CD4-positive, alpha-beta T cell treated with Interleukin-15 for 1 hour (primary cell): ENCODE measurements at regions not wholly inside any gene's neighbourhood (a gene's known extent, or its start where the extent isn't known, plus 50 kb on each side); places are given as distances from the start of the nearest gene placed in this dataset.
"Not testable (repeated sequence)": the region's sequence is repeated elsewhere in the genome, so short reads cannot be mapped to it uniquely, and the experiment has no call there.

ENCODE experiments used
- DNase-seq: peaks from one replicate; pipeline ENCODE4 v3.0.0-alpha.2; 2020

DNA sequence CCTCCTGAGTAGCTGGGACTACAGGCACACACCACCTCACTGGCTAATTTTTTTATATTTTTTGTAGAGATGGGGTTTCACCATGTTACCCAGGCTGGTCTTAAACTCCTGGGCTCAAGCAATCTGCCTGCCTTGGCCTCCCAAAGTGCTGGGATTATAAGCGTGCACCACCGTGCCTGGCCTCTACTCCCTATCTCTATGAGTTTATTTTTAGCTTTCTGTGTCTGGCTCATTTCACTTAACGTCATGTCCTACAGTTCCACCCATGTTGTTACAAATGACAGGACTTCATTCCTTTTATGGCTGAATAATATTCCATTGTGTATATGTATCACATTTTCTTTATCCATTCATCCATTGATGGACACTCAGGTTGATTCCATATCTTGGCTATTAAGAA, 164.2 kb upstream of the ZNF648 start:
- DNase-seq: not testable (repeated sequence)

- not testable (repeated sequence) for DNase-seq
Measured at GRCh38 chr1:182221990-182222389, 160.5 kb upstream of the ZNF648 start.

GRCh38 chr1:182221367-182221766, 159.9 kb upstream of the ZNF648 start:
- not testable (repeated sequence) for DNase-seq

GRCh38 chr1:182217967-182218366, 156.5 kb upstream of the ZNF648 start:
- DNase-seq: no peak

GRCh38 chr1:182217071-182217470, 155.6 kb upstream of the ZNF648 start:
- no peak for DNase-seq

- no peak for DNase-seq
Measured at GRCh38 chr1:182215764-182216163, 154.3 kb upstream of the ZNF648 start.

- DNase-seq: no peak
Measured at GRCh38 chr1:182213163-182213562, 151.7 kb upstream of the ZNF648 start.

- DNase-seq: no peak
Measured at GRCh38 chr1:182211386-182211785, 149.9 kb upstream of the ZNF648 start.

DNA sequence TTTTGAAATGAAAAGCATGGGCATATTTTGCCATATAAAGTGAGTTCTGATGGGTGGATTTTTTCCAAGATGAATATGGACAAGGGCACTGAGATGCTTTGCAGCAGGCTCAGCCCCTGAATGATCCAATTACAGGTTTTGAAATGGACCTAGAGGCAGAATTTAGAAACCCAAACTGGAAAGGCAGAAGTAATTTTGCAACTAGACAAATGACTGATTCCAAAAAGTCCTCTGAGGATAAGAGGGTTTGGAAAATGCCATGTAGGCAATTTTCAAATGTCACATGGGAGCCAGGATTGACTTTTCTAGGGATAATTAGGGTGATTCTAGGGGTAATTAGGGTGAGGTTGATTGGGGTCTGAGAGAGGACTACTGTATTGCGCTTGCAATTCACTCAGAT, 148.9 kb upstream of the ZNF648 start:
- DNase-seq: no peak

- no peak for DNase-seq
Measured at GRCh38 chr1:182207300-182207699, 145.8 kb upstream of the ZNF648 start.

- no peak for DNase-seq
Measured at GRCh38 chr1:182206626-182207239, 145.2 kb upstream of the ZNF648 start.

DNA sequence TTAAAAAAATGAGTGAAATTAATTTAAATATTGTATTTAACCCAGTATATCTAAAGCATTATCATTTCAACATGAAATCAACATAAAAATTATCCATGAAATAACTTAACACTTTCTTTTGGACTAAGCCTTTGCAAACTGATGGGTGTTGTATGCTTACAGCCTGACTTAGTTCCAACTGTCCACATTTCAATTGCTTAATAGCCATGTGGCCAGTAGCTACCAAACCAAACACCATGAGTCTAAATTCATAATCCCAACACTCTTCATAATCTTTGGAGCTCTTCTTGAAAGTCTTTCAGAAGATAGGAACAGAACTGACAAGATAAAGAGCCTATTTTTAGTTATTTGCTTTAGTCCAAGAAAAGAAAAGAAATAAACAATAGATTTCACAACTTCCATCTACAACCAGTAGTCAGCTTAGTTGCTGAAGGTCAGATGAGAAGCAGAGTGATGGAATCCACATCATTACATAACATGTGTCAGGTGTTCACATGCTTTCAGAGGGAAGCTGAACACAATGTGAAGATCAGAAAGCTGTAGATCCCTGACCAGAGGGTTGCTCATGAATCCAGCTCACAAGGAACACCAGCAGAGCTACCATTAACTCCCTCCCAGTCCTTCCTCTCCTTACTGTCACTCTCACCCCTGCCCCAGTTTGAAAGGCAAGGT, 144.0 kb upstream of the ZNF648 start:
- DNase-seq: no peak

GRCh38 chr1:182203191-182203875, 141.8 kb upstream of the ZNF648 start:
- no peak for DNase-seq

DNA sequence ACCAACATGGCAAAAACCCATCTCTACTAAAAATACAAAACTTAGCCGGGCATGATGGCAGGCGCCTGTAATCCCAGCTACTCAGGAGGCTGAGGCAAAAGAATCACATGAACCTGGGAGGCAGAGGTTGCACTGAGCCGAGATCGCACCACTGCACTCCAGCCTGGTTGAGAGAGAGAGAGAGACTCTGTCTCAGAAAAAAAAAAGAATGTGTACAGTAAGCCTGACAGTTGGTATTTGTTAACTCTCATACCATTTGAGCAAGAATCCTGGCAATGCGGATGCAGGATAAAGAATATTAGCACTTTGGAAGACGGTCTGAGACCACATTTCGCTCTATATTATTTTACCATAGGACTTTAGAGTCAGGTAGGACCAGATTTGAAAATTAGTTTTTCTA, 140.0 kb upstream of the ZNF648 start:
- not testable (repeated sequence) for DNase-seq

DNA sequence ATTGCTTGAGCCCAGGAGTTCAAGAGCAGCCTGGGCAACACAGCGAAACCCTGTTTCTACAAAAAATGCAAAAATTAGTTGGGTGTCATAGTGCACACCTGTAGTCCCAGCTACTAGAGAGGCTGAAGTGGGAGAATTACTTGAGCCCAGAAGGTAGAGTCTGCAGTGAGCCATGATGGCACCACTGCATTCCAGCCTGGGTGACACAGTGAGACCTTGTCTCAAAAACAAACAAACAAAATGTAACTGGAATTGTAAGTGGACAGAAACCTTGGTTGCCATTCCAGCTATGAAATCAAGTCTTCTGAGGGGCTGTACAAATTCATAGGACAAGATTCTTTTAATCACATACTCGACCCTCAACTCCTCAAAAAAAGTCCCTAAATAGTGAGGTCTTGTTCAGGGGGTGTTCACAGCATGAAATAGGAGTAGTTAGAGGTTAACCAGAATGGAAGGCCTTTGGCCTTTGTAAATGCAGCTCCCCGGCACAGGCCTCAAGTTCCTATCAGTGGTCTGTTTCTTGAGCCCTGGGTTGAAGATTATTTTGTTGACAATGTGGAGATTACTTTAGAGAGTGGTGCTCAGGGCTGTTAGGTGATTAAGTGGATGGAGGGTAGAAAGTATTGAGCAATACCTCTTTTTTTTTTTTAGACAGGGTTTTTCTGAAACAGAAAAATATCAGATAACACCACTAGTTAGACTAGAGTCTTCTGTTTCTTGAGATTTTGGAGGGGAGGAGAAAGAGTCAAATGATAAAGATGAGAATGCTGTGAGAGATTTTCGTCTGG, 138.7 kb upstream of the ZNF648 start:
- DNase-seq: no peak

DNA sequence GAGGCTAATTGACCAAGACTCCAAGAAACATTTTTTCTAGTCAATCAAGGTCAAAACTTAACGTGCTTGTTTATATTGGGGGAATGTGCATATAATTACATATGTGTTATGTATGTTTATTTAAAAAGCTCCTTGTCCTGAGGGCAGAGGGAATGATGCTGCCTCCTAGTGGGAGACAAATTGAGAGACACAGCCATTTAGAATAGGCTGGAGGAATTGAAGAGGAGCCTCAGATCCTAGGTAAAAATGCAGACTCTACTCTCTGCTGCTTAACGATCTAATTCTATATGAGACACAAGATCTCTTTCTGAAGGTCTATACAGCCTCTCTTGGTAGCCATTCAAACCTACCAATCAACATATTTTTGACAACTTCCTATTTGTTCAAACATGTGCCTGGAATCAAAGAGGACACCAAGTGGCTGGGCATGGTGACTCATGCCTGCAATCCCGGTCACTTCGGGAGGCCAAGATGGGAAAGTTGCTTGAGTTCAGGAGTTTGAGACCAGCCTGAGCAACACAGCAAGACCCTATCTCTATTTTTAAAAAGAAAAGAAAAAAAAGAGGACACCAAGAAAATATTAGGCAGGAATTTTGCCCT, 136.6 kb upstream of the ZNF648 start:
- no peak for DNase-seq

DNA sequence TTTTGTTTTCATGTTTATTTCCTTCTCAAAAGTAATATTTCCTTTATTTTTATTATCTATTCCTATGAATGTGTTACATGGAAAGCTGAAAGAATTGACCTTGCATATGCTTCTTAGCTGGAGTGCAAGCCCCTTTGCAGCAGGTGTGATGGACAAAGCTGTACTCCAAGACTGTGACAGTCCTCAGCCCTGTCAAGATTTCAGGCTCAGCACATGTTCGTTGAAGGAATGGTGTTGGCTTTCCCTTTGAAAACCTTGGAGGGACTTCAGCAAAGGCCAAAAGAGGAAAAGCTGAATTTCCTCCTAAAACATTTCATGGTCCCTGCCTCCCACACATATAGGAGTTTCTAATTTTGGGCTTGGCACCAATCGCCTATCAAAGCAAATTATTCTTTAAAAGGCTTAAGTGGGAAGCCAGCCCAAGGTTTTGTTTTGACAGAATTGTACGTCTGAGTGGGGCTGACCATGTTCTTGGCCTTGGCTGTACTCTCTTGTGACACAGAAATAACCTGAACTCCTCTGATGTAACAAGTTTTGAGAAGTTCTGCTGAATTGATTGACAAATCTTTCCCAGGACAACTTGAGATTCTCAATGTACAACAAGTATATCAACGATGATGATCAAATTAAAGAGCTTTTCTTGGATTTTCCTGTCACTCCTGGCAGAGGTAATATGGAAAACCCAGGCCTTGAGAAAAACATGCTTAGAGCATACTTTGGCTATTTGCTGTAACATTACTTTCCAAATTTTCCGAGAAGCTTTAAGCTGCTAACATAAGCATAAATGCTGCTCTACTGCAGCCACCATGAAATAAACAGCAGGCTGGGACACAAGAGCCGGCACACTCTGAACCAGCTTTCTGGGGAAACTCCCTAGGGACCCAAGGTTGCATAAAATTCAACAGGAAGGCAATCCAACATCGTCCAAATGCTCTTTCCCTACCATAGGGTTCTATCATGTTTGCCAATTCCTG, 135.7 kb upstream of the ZNF648 start:
- DNase-seq: no peak

DNA sequence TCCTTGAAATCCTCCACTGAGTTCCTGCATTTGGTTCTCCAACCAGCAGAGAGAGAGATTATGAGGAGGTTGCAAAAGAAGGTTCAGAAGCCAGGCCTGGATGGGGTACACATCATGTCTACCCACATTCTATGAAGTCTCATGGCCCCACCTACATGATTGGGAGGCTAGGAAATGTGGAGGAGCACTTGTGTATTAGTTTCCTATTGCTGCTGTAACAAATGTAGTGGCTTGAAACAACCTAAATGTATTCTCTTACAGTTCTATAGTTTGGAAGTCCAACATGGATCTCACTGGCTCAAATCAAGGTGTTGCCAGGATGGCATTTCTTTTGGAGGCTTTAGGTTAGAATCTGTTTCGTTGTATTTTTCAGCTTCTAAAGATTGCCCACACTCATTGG, 134.2 kb upstream of the ZNF648 start:
- DNase-seq: no peak

DNA sequence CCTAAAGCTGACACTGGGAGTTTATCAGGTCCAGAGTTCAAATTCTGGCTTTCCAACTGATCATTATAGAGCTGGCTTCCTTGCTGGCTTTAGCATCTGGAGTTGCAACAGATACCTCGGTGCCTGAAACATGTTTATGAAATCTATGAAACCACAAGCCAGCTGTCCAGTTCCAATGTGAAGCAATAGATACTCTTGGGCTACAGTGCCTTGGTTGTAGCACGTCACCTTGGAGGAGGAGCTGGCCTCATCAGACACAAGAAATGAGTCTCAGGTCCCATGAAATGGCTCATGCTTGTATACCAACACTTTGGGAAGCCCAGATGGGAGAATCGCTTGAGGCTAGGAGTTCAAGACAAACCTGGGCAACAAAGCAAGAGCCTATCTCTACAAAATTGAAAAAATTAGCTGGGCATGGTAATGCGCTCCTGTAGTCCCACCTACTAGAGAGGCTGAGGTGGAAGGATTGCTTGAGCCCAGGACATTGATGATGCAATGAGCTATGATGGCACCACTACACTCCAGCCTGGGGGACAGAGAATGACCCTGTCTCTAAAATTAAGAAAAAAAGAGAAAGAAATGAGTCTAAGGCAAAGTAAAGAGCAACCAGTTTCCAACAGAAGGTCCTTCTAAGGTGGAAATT, 132.5 kb upstream of the ZNF648 start:
- peak; percentile 67 for DNase-seq

- no peak for DNase-seq
Measured at GRCh38 chr1:182192966-182193365, 131.5 kb upstream of the ZNF648 start.

GRCh38 chr1:182192215-182192614, 130.7 kb upstream of the ZNF648 start:
- DNase-seq: no peak
